GM19025 (cell line): ENCODE measurements at regions not wholly inside any gene's neighbourhood (a gene's known extent, or its start where the extent isn't known, plus 50 kb on each side); places are given as distances from the start of the nearest gene placed in this dataset.
"Not testable (repeated sequence)": the region's sequence is repeated elsewhere in the genome, so short reads cannot be mapped to it uniquely, and the experiment has no call there.

ENCODE experiments used
- ATAC-seq: cut with Tn5 transposase; IDR thresholded peaks from one replicate; pipeline ENCODE4 v1.9.1; 2021; ENCODE audit warnings: mild to moderate bottlenecking, low read depth, moderate library complexity; ENCODE audit not compliant: unreplicated experiment

DNA sequence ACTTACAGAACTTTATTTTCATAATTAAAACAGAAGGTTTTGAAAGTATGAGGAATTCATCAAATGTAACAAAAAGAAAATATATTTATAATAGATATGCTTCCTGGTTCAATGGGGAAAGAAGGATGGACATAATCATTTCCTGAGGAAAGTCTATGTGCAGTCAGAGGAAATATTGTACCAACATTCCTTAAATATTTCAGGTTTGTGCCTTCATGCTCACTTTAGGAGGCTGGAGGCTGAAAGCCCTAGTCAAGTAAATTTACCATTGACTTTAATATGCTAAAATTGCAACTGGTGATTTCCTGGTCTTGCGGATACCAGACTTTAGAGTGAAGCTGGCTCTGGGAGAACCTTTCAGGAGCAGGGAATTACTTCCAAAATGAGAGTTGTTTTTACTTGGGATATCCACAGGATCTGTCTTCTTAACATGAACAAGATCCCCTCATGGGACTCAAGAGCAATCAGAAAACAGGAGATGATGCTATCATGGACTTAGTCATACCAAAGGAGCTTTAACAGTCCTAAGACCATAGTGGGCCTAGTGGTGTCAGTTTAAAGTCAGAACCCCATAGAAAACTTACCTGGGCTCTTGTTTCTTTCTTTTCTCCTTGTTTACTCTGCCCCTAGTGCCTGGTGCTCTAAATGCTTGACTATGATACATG lies 762.8 kb upstream of the GRAMD2B start:
- ATAC-seq, result no peak

- ATAC-seq, result no peak
Measured at GRCh38 chr5:125661584-125661983, 761.6 kb upstream of the GRAMD2B start.

DNA sequence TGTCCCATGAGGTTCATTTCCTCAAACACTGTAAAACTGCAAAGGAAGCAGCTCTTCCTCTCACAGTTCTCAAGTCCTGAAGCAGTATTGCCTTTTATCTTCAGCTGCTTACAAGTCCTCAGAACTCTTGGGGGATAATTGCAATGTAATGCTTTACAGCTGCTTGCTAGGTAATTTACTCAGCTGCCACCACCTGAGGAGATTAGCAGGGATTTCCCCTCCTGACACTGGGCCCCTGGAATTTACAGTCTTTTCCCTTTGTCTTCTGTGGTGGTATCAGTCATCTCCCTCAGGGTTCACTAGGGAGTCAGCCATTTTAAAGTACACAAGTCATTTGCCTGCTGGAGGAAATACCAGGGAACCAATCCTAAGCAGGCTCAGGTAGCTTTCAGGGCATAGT lies 754.3 kb upstream of the GRAMD2B start:
- ATAC-seq, result no peak

- no peak for ATAC-seq
Measured at GRCh38 chr5:125673359-125673950, 749.8 kb upstream of the GRAMD2B start.

- no peak for ATAC-seq
Measured at GRCh38 chr5:125679522-125679921, 743.7 kb upstream of the GRAMD2B start.

DNA sequence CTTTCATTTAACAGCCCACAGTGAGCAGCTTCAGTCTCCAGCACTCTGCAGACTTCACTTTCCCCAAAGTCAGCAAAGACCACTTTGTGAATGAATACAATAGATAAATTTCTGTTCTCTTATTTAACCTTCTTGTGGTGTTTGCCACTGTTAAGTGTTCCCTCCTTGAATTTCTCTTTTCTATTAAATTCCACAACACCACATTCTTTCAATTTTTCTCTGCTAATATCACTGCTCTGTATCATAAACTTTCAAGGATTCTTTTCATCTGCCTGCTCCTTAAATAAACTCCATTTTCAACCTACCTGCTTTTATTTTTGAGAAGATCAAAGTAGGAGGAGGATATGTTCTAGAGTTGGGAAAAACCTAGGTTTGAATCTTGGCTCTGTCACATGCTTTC lies 739.5 kb upstream of the GRAMD2B start:
- no peak for ATAC-seq

GRCh38 chr5:125685771-125686170 lies 737.4 kb upstream of the GRAMD2B start:
- ATAC-seq, result no peak

GRCh38 chr5:125691738-125692530 lies 731.3 kb upstream of the GRAMD2B start:
- not testable (repeated sequence) for ATAC-seq

DNA sequence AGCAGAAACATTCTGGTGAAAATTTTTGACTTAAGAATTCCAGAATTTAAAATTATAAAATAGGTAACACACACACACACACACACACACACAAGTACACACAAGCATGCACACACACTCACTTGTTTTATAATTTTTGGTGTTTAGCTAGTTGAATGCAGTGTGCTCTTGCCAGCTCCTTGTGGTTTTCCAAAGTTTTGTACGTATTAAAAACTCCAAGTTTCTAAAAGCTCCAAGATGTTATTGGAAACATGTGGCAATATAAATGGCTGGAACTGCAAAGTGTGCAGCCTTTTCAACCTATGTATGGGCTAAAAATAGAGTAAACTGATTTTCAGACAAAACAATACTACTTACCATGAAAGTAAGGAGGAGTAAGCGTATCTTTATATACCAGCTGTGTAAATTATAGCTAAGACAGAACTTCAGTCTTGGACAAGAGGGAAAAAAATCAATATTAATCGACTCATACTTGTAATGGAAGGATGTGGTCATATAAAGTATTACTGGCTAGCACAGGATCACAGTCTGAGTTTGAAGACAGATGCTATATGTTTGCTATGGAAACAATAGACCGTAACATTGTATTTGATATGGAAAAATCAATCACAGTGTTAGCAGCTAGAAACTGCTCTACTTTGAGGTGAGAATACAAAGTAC lies 727.1 kb upstream of the GRAMD2B start:
- no peak for ATAC-seq

- no peak for ATAC-seq
Measured at GRCh38 chr5:125696762-125697161, 726.4 kb upstream of the GRAMD2B start.

GRCh38 chr5:125698420-125698819 lies 724.8 kb upstream of the GRAMD2B start:
- no peak for ATAC-seq

GRCh38 chr5:125699860-125700259 lies 723.3 kb upstream of the GRAMD2B start:
- no peak for ATAC-seq

- no peak for ATAC-seq
Measured at GRCh38 chr5:125700380-125700861, 722.8 kb upstream of the GRAMD2B start.

GRCh38 chr5:125703616-125704015 lies 719.6 kb upstream of the GRAMD2B start:
- no peak for ATAC-seq

- no peak for ATAC-seq
Measured at GRCh38 chr5:125704888-125705287, 718.3 kb upstream of the GRAMD2B start.

DNA sequence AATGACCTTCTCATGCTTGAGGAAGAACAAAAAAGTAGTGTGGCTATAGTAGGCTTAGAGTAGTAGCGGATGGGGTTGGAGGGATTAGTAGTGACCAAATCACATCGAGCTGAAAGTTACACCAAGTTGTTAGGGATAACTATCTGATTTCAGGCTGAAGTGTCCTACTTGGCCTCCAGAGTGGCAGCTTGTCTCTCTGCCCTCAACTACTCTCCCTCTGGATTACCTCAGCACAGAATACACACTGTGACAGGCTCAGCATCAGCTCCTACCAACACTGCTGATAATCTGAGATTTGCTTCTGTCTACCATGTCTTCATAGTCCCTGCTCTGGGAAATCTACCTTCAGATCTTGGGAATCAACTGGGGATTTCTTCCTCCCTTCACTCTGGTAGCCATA lies 714.6 kb upstream of the GRAMD2B start:
- ATAC-seq, result no peak

- ATAC-seq, result no peak
Measured at GRCh38 chr5:125710745-125711144, 712.5 kb upstream of the GRAMD2B start.

DNA sequence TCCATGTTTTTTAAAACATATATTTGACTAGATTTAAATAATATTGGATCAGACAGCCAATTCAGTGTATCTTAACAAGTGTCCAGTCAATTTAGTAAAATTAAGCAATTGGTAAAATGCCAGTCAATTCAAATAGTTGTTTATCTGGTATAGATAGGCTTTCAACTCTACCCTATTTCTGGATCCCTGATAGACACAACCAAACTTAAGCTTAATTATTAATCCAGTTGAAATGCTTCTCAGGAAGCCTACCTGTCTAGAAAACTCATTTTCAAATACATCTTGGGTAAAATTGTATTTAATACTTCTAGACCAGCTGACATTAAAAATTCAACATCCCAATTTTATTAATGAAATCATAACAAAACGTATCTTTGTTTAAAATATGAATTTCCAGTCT lies 710.8 kb upstream of the GRAMD2B start:
- no peak for ATAC-seq

DNA sequence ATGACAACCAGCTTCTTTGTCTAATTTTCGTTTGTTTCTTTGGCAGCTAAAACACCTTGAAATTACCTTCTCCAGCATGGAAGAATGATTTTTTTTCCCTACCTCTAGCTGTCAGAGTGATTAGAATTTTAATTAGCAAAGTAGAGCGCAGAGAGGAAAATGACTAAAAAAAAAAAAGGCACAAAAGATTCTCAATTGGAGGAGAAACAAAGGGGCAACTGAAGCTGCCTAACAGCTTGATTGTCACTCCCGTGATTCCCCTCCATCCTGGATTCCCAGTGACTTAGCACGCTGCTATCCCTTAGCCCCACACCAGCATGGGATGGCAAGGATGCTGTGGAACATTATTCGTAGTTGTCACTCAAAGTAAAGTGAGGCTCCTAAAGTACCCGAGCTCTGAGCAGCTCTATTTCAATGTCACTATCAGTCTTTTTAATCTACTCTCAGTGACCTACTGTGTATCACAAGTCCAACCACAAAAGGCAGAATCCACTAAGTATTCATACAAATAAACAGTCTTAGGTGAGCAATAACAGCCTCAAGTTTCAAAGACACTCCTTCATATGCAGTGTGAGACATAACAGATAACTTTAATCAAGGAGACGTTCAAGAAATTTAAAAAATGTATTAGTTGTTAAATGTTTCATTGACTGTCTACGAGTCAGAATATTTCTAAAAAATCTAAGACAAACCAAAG lies 710.0 kb upstream of the GRAMD2B start:
- ATAC-seq, result no peak

DNA sequence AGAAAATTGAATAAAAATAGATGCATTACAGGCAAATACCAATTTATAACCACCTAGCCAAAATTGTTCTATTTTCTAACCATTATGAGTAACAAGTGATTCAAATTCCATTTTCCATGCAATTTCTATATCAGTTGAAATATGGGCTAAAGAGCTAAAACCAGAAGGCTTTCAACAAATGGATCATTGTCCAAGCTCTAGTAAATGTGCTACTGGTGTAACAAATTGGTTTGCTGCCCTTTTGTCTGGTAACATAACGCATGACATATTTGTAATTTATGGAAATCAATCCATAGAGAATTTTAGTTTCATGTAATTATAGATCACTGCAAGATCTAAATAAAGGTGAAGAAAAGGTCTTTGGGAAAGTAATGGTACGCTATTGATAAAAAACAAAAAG lies 708.0 kb upstream of the GRAMD2B start:
- ATAC-seq, result no peak
